Brain pericyte (primary cell): ENCODE measurements at regions not wholly inside any gene's neighbourhood (a gene's known extent, or its start where the extent isn't known, plus 50 kb on each side); places are given as distances from the start of the nearest gene placed in this dataset.

ENCODE experiments used
- DNase-seq: peaks from one replicate; pipeline ENCODE4 v3.0.0-alpha.2; 2012; ENCODE audit warnings: low read depth, low spot score

DNA sequence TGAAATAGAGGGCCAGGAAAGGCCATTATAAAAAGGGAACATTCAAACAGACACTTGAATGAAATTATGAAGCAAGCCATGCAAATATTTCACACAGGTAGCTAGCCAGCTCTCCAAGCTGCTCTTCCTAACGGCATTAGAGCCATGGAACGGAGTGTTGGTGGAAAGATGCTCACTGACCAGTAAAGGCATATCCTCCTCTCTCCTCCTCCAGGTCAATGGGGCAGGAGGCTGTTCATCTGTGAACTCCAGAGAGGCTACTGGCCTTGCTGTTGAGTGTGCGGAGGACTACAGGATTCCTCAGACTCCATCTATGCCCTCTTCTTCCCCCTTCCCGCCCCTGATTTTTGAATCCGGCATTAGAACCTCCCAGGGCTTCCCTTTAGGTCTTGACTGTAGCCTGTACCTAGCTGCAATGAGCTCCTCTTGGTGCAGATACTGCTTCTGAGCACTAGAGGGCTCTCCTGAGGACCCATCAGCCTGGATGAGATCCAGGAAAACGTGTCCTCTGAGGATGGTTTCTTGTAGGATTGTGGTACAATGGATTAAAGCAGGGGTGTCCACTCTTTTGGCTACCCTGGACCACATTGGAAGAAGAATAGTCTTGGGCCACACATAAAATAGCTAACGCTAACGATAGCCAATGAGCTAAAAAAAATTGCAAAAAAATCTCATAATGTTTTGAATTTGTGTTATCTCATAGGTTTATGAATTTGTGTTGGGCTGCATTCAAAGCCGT is 162.2 kb downstream of the SREK1 start:
- peak; percentile 18 for DNase-seq

DNA sequence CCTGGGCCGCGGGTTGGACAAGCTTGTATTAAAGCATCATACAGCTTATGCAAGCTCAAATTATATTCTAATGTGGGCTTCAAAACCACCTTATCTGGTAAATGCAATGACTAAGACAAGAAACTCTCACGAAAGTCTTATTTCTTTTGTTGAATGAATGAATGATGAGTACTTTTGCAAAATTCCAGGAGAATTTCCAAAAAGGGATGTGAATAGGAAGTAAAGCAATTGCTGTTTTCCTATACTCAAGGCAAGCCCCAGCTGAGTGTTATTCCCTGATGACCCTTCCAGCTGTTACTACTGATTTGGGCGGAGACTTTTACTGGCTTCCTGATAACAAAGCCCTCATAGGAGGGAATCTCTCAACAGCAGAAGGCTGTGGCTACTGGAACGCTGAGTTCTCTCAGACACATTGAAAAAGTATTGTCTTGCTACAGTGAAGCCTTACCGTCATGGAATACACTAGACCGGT is 162.8 kb downstream of the SREK1 start:
- no peak for DNase-seq

DNA sequence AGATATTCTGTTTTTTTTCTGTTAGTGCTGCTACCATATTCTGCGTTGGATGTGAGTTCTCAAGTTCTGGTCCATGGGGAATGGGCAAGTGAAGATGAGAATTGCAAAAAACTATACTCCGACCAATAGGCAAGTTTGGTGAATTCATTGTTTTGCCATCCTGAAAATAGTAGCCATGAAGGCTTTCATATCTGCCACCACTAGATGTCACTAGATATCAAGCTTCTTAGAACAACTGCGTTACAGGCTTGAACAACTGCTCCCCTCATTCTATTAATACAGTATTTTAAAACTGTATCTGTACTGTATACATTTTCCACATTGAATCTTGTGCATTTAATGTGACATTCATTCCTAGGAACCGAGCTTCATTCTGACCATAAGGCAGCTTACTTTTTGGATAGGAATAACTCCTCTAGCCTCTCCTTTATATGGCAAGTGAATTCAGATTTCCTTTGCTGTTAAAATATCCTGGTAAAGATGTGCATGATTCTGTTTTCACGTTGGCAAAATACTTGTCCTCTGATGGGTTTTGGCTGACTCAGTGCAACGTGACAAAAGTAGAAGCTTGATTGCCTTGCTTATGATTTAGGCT is 163.6 kb downstream of the SREK1 start:
- DNase-seq = peak; percentile 27

DNA sequence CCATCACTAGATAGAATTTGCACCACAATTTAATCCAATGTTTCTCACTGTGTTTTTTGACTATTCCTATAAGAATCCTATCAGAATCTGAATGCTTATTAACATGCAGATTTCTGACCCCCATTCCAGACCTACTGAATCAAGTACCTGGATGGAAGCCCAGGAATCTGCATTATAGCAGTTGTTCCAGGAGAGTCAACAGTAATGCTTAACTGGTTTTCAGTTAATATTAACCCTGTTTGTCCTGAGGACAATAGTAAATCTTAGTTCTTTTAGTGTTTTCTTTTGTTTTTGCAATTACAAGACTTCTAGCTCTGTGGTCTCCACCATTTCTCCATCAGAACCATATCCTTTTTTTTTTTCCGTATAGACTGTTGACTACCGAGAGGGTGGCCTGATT is 168.2 kb downstream of the SREK1 start:
- DNase-seq = no peak

DNA sequence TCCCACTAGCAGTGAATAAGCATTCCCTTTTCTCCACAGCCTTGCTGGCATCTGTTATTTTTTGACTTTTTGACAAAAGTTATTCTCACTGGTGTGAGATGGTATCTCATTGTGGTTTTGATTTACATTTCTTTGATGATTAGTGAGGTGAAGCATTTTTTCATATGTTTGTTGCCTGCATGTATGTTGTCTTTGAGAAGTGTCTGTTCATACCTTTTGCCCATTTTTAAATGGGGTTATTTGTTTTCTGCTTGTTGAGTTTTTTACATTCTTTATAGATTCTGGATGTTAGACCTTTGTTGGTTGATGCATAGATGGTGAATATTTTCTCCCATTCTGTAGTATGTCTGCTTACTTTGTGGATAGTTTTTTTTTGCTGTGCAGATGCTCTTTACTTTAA is 171.7 kb downstream of the SREK1 start:
- no peak for DNase-seq

DNA sequence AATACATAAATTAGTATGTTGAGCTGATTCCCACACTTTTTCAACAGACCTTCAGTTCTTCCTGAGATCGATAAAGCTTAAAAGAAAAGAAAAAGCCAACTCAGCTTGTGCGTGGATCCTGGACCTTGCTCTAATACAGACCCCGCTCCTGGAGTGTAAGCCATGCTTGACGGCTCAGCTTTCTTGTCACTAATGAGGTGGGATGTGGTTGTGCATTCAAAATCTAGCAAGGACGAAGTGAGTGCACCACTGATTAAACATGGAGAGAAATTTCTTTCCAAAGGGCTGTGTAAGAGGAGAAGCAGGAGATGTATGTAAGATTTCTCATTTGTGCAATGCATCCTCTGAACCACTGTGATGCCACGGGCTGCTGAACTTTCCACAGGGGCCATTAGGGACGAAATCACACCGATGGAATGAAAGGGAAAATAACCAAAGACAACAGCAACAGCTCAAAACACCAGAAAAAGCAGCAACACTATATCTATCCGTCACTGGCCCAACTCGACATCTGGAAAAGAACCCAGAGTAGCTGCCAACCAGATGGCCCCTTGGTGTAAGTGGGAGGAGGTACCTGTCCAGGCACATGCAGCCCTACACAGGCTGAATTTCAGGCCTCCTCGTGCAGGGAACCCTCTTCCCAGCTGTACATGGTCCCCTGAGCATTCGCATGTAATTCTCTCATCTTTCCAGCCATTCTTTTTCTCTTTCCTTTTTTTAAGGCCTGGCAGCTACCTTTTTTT is 178.9 kb downstream of the SREK1 start:
- no peak for DNase-seq

DNA sequence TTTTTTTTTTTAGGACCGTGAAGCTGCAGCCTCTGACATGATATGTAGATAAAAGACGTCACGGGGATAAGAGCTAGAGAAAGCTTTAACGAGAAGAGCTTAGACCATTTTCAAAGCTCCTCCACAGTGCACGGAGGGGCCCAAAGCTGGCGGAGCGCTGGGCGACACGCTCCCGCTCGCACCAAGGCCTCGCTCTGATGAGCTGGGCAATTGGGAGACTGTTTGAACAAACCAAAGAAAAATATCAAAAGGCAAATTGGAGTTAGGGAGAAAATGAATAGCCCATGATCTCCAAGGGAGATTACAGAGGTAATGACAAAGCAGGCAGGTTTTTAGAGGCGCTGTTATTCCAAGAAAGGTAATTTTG is 179.4 kb downstream of the SREK1 start:
- no peak for DNase-seq

DNA sequence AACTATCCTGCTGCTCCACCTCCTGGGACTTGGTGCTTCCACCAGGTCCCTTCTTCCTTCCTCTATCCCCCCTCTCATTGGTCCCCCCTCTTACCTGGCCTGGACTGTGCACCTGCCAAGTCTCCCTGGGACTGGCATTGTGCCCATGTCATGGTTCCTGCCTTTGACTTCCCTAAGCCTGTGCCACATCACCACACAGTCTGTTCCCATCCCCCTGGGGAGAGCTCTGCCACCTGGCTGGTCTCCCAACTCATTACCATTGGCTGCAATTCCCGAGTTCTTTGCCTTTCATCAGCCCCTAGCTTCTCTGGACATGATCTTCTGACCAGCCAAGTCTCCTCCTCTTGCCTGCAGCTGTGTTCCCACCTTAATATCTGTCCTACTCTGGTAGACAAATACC is 180.3 kb downstream of the SREK1 start:
- no peak for DNase-seq

DNA sequence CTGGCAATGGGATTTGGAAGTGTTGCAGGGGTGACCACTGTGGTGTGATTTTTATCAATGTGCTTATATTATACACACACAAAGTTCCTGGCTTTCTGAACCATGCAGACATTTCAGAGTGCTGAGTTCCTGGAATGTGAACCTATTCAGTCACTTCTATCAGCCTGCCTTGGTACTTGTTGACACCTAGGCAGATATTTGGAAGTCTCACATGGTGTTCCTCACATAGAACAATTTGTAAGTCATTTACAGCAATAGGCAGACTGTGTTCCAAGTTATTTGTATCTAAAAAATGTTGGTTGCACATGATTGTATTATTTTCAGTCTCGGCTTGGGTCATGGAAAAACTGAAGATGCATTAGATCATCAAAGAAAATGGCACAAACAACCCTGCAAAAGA is 182.2 kb downstream of the SREK1 start:
- DNase-seq = no peak

DNA sequence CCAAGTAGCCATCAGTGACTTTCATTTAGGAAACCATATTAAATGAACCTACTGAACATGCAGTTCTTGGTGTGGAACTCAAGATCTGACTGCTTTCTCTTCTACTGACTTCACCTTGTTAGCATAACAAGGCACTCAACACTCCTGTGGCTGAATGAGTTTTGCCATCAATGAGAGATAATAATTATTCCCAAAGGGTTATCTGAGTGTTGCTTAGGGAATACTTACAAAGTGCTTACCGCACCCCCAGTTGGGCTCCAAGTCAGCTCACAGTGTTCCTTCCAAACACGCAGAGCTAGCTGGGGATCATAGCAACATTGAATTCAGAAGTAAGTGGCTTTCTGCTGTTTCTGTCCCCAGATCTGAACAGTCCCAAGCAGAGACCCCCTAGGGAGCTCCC is 182.9 kb downstream of the SREK1 start:
- no peak for DNase-seq

DNA sequence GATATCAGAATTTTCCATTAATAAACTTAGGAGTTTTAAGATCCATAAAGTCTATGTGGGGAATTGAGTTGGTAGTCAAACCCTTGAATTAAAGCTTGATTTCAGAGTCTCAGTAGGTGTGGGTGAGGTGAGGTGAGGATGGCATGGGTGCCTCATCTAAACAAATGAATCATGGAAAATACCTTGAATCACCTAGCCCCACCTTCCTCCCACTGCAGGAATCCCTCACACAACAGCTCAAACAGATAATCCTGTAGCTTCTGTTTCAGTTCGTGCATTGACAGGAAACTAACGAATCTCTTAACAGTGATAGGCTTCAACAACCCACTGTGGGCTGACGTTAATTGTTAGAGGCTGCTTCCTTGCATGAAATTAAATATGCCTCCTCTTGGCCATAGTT is 185.0 kb downstream of the SREK1 start:
- no peak for DNase-seq

DNA sequence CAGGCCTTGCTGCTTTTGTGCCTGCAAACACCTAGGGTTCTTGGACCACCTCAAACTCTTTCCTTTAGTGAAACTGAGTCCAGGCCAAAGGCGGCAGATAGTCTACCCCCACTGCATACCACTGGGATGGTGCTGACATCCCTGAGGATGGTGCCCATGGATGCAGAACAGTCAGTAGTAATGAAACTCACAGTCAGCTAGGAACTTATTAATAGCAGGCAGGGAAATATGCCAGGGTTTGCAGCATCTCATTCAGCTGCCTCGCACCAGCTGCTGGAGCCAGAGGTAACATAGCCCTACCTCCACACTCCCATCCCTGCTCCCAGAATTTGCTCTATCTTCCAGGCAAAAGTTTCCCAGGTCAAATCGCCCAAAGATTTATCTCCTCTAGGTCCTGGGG is 189.1 kb downstream of the SREK1 start:
- DNase-seq = no peak

DNA sequence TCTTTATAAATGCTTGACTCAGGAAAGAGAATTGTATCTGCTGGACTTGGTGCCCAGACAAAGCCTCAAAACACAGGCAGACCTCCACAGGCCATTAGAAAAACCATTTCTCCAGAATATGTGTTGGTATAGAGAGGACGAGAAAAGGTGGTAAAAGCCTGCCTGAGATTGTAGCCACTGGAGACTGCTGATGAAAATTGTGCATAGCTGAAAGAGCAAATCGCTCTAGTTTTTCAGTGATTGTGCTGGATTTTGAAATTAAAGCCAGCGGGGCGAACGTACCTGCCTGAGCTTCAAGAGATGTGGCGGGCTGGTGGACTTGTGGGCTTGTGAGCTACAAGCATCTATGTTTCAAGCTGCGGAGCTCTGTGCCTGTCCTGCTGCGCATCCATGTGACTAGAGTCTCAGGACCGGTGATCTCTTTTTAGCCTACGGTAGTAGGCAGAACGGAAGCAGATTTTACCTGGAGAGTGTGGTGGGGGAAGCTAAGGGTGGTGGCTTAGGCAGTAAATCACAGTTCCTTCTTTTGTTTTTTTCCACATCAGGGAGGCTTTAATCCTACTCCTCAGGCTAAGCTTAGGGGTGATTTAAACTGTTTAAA is 193.6 kb downstream of the SREK1 start:
- no peak for DNase-seq

DNA sequence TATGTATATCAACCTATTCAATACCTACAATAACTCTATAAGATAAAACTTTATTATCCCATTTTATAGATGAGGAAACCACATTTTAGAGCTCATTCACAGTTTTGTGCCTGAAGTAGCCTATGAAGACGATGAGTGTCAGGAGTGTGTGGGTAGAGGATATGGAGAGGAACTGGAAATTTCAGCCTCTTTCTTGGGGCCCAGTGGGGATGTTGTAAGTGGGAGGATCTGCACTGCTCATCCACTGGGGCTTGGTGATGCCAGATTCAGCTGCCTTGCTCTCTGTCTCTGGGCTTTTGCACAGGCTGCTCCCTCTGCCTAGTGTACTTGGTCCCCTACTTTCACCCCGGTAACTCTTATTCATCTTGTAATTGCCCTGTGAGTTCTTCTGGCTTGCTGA is 194.7 kb downstream of the SREK1 start:
- no peak for DNase-seq

DNA sequence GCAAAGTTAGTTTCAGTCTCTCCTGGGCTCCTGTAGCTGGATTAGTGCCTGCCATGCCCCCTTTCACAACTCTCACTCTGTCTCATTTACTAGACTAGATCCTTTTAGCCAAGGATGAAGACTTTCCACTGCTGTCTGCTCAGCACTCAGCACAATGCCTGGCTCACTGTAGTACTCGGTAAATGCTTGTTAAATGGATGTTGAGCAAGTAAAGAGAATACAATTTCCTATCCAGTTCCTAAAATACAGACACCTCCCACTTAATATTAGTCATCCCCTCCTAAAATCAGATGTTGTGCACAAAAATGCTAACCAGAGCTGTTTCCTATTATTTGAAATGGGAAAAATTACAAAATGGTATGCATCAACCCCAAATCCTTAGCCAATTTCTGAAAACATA is 195.8 kb downstream of the SREK1 start:
- no peak for DNase-seq

DNA sequence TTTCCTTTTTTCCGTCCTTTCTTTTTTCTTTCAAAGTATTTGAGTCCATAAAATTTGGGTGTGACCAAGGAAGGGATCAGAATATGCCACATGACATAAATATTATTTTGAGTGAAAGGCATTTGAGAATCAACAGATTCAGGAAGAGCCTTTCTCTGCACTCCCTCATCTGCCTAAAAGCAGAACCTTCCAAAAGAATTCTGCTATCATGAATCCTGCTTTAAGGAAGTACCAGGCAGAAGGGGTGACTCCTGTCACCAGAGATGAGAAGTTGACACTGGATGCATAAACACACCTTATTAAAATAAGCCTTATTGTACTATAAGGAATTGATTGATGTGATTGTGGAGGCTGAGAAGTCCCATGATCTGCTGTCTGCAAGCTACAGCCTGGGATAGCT is 196.7 kb downstream of the SREK1 start:
- no peak for DNase-seq

DNA sequence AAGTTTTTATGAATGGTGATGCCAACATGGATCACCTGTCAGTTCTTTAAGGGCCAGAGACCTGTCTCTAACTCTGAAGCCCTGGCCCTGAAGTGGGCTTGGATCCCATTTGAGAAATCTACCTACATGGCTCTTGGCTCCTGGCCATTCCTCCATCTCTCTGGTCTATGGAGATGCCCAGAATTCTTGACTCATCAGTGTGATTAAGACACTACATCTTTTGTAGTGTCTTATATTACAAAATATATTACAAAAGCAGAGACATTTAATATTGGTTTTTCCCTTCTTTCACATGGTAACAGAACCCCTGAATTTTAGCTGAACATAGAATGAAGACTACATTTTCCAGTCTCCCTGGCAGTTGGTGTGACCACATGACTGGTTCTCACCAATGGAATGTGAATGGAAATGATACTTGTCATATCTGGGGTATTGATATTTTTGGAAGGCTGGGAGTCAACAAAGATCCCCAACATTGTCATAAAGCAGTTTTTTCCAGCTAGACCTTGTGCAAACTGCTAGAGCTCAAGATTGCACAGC is 198.3 kb downstream of the SREK1 start:
- DNase-seq = no peak

DNA sequence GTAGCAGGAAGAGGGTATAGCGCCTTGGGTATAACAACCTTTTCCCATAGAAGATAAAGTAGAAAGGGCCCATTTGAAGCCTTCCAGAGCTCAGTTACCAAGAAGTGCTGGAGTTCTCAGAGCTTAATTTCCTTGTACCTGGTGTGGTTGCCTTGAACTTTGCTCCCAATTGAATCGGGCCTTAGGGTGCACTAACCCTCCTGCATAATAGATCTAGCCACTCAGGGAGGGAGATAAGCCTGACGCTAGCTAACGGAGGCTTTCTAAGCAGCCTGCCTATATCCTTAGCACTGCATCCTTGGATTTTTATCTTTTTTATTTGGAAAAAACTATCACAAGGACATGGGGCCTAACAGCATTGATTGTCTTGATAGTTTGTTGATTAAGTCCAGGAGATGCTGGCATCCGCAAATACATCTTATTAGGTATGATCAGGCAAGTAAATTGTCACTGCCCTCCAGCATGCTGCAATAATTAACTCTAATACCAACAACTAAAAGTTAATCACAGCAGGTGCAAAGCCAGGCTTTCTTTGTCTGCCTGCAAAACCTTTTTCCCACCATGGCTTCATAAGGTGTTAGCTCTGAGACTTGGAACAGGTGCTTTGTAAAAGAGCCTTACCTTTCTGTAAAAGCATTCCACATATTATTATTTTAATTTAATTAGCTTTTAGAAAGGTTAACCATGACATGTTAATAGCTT is 199.4 kb downstream of the SREK1 start:
- DNase-seq = no peak

DNA sequence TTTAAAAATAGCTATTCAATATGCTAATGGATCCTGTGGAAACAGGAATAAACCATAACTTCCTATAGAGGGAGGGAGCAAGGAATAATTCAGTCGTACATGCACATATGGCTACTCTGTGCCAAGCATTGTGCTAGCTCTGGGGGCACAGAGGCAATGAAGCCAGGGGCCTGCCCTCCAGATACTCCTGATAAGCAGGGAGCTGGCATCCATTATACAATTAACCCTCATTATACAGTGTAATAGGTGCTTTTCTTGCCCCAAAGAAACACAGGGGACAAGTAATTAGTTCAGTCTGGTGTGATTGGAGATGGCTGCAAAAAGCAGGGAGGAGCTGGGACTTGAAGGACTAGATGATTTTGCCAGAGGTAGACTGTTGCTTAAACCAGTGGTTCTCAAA is 200.4 kb downstream of the SREK1 start:
- DNase-seq = no peak

DNA sequence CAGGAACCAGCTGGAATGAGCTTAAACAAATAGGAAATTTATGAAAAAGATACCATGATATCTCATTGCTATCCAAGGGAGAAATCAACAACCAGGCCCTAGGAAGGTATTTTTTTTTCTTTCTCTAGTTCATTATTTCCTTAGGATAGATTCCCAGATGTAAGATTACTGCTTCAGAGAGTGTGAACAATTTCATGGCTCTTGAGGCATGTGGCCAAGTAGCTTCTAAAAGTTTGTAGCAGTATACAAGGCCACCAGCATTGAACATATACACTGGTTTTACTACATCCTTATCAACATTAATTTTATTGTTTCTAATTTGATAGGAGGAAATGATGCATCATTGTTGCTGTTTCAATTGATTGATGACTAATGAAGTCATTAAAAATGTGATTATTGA is 201.2 kb downstream of the SREK1 start:
- no peak for DNase-seq

DNA sequence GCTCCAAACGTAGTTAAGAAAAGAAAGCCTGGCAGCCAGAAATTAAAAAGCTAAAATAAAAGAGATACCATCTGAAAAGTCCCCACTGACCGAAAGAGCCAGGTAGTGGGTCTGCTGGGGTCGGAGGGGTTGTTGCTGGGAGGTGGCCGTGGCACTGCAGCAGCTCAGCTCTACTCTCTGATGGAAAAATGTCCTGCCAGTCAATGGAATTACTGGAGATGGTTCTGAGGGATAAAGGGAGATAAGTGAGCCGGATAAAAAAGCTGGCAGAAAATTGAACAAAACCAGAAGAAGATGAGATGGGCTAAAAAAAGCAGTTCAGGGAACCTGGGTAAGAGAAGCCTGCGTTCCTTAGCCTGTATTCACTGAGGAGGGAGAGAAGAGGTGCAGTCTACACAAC is 202.8 kb downstream of the SREK1 start:
- DNase-seq = no peak
